DOHH2 (cell line): ENCODE measurements at regions not wholly inside any gene's neighbourhood (a gene's known extent, or its start where the extent isn't known, plus 50 kb on each side); places are given as distances from the start of the nearest gene placed in this dataset.

Source experiments
- H3F3A ChIP-seq: fragments of 200-600 bp; sonication (generic), shearing (Covaris generic); 2 replicates; pipeline ENCODE4 v1.6.0; 2016; ENCODE audit warnings: antibody characterized with exemption, mild to moderate bottlenecking; ENCODE audit not compliant: control insufficient read depth, insufficient read depth
- H3K27ac ChIP-seq: fragments of 200-600 bp; sonication (generic); 2 replicates; pipeline ENCODE4 v1.5.1; 2014; ENCODE audit warnings: low read depth, mild to moderate bottlenecking, low read length, moderate library complexity
- H3K27me3 ChIP-seq: fragments of 200-600 bp; sonication (generic); 2 replicates; pipeline ENCODE4 v1.6.1; 2014; ENCODE audit warnings: mild to moderate bottlenecking, low read length, mixed read lengths; ENCODE audit not compliant: control insufficient read depth
- H3K36me3 ChIP-seq: fragments of 200-600 bp; sonication (generic); 2 replicates; pipeline ENCODE4 v1.6.1; 2014; ENCODE audit warnings: mild to moderate bottlenecking, low read length, moderate library complexity, mixed read lengths; ENCODE audit not compliant: control insufficient read depth
- H3K4me1 ChIP-seq: fragments of 200-600 bp; sonication (generic); 2 replicates; pipeline ENCODE4 v1.6.1; 2014; ENCODE audit warnings: mild to moderate bottlenecking, low read length, mixed read lengths; ENCODE audit not compliant: control insufficient read depth
- H3K4me2 ChIP-seq: fragments of 200-600 bp; sonication (generic); 2 replicates; pipeline ENCODE4 v1.6.0; 2014; ENCODE audit warnings: mild to moderate bottlenecking, low read length, moderate library complexity
- H3K4me3 ChIP-seq: fragments of 200-600 bp; sonication (generic); 2 replicates; pipeline ENCODE4 v1.5.1; 2014; ENCODE audit warnings: mild to moderate bottlenecking, low read length, mixed read lengths
- H3K79me2 ChIP-seq: fragments of 200-600 bp; sonication (generic); 2 replicates; pipeline ENCODE4 v1.6.1; 2014; ENCODE audit warnings: mild to moderate bottlenecking, low read length, mixed read lengths; ENCODE audit not compliant: control insufficient read depth
- H3K9me2 ChIP-seq: fragments of 200-600 bp; sonication (generic); replicated peaks from 2 replicates; pipeline ENCODE4 v1.6.1; 2014; ENCODE audit warnings: mild to moderate bottlenecking, low read length, mixed read lengths; ENCODE audit not compliant: control insufficient read depth
- H3K9me3 ChIP-seq: fragments of 200-600 bp; sonication (generic); 2 replicates; pipeline ENCODE4 v1.6.1; 2014; ENCODE audit warnings: antibody characterized with exemption, low read length, mixed read lengths; ENCODE audit not compliant: control insufficient read depth, insufficient read depth
- H4K20me1 ChIP-seq: fragments of 200-600 bp; sonication (generic); 2 replicates; pipeline ENCODE4 v1.6.0; 2014; ENCODE audit warnings: low read depth, mild to moderate bottlenecking, antibody characterized with exemption, low read length, moderate library complexity; ENCODE audit not compliant: control insufficient read depth, insufficient read depth
- CTCF ChIP-seq: fragments of 200-600 bp; sonication (generic); IDR thresholded peaks from one replicate; pipeline ENCODE4 v1.5.1; 2014; ENCODE audit warnings: antibody characterized with exemption, mild to moderate bottlenecking, low read depth, low read length; ENCODE audit not compliant: poor library complexity, severe bottlenecking
- EZH2phosphoT487 ChIP-seq: fragments of 200-600 bp; sonication (generic); IDR thresholded peaks from 2 replicates; pipeline ENCODE4 v1.6.1; 2017; ENCODE audit warnings: borderline replicate concordance, mild to moderate bottlenecking, antibody characterized with exemption, low read length, moderate library complexity, mixed read lengths

GRCh38 chr14:38860530-38860929, 242.5 kb downstream of the SEC23A start:
- no peak for TF ChIP-seq CTCF
- no peak for TF ChIP-seq EZH2phosphoT487
- Histone ChIP-seq H3K27me3 (no peaks in the 10 kb centered on the region), H3K9me2 (no peaks in the 10 kb centered on the region)

GRCh38 chr14:38856798-38857197, 246.2 kb downstream of the SEC23A start:
- H3K36me3 ChIP-seq, result no peaks in the 10 kb centered on the region
- H3K79me2 ChIP-seq, result no peaks in the 10 kb centered on the region
- H3K27me3 ChIP-seq, result no peaks in the 10 kb centered on the region
- no peak overlapping the region for H3K4me2 ChIP-seq
- H3K9me3 ChIP-seq, result no peaks in the 10 kb centered on the region
- TF ChIP-seq EZH2phosphoT487 (no peak), CTCF (no peak)
- H4K20me1 ChIP-seq, result no peaks in the 10 kb centered on the region
- no peak overlapping the region for H3K4me3 ChIP-seq
- no peaks in the 10 kb centered on the region for H3F3A ChIP-seq
- H3K27ac ChIP-seq, result no peak overlapping the region
- no peaks in the 10 kb centered on the region for H3K4me1 ChIP-seq
- no peaks in the 10 kb centered on the region for H3K9me2 ChIP-seq

More at GRCh38 chr14:38860530-38860929, 242.5 kb downstream of the SEC23A start:
- Histone ChIP-seq H4K20me1 (no peaks in the 10 kb centered on the region), H3K4me3 (no peak overlapping the region), H3K9me3 (no peaks in the 10 kb centered on the region), H3K27ac (no peak overlapping the region), H3K4me2 (no peak overlapping the region), H3K79me2 (no peaks in the 10 kb centered on the region), H3F3A (no peaks in the 10 kb centered on the region), H3K36me3 (no peaks in the 10 kb centered on the region), H3K4me1 (no peaks in the 10 kb centered on the region)

- Histone ChIP-seq H3F3A (no peaks in the 10 kb centered on the region), H3K36me3 (no peaks in the 10 kb centered on the region), H3K79me2 (no peaks in the 10 kb centered on the region), H3K4me3 (no peak overlapping the region), H4K20me1 (no peaks in the 10 kb centered on the region), H3K4me1 (no peaks in the 10 kb centered on the region), H3K4me2 (no peak overlapping the region), H3K9me3 (no peaks in the 10 kb centered on the region), H3K9me2 (no peaks in the 10 kb centered on the region), H3K27me3 (no peaks in the 10 kb centered on the region), H3K27ac (no peak overlapping the region)
- TF ChIP-seq EZH2phosphoT487, result no peak
- TF ChIP-seq CTCF, result no peak
These were observed 247.5 kb downstream of the SEC23A start for GRCh38 chr14:38855513-38855912.

GRCh38 chr14:38851111-38851510, 251.9 kb downstream of the SEC23A start:
- H3K27ac ChIP-seq, result no peak overlapping the region
- no peaks in the 10 kb centered on the region for H4K20me1 ChIP-seq
- H3K79me2 ChIP-seq, result no peaks in the 10 kb centered on the region
- H3F3A ChIP-seq, result no peaks in the 10 kb centered on the region
- no peak overlapping the region for H3K4me3 ChIP-seq
- H3K36me3 ChIP-seq, result no peaks in the 10 kb centered on the region
- no peaks in the 10 kb centered on the region for H3K27me3 ChIP-seq
- H3K4me2 ChIP-seq, result no peak overlapping the region
- H3K9me3 ChIP-seq, result no peaks in the 10 kb centered on the region
- TF ChIP-seq EZH2phosphoT487 (no peak), CTCF (no peak)
- no peaks in the 10 kb centered on the region for H3K4me1 ChIP-seq
- no peaks in the 10 kb centered on the region for H3K9me2 ChIP-seq
